D341Med (cell line): ENCODE measurements at regions not wholly inside any gene's neighbourhood (a gene's known extent, or its start where the extent isn't known, plus 50 kb on each side); places are given as distances from the start of the nearest gene placed in this dataset.
"Not testable (repeated sequence)": the region's sequence is repeated elsewhere in the genome, so short reads cannot be mapped to it uniquely, and the experiment has no call there.

Experiments used
- DNase-seq: peaks from one replicate; pipeline ENCODE4 v3.0.0; 2012; ENCODE audit warnings: low spot score

DNA sequence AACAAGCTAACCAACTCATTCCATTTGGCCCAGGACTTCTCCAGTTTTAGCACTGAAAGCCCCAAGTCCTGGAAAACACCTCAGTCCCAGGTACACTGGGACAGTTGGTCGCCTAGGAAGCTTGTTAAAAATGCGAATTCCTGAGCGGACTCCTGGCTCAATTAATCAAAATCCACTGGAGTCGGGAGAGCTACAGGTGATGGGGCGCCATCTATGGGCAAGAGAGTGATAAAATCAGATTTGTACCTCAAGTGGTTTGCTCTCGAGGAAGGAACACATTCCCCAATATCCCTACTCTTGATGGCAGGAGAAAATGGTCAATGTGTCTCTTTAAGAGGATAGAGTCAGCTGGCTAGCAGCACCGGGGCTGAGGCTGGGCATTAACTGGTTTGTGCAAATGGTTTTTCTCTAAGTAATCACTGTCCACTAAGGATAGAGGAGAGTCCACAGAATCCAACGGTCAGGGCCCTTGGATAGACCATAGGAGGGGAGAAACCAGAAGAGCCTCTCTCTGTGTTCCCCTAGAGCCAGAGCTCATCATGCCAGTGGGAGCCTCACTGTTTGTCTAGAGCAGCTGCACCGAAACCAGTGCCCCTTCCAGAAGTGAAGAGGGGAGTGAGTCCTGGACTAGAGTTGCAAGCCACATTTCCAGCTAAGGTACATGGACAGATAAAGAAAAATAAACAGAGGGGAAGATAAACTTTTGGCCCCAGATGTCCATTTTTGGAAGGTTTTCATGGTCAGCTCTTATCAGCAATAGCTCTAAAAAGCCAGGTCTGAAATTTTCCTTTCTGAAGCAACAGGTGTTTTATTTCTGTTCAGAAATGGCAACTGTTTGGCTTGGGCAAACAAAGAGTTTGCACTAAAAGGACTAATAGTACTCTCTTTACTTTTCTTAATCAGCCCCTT is 148.5 kb downstream of the TENT5C start:
- DNase-seq: peak; percentile 66

DNA sequence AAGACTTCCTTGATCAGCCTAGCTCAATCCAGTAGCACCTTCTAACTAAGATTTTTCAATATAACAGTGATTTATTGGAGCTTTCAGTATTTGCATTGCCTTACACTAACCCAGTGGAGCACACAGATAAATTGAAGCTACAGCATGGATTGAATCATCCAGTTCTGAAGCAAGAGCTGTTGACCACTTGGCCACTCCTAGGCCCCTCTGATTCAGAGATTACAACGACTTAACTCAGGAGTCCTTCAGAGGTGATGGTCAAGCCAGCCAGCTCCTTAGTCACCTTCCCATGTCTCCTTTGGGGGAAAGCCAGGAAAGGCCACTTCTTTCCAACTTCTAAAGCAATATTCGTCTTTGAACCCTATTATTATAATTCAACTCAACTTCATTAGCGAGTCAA is 151.8 kb downstream of the TENT5C start:
- DNase-seq: no peak

DNA sequence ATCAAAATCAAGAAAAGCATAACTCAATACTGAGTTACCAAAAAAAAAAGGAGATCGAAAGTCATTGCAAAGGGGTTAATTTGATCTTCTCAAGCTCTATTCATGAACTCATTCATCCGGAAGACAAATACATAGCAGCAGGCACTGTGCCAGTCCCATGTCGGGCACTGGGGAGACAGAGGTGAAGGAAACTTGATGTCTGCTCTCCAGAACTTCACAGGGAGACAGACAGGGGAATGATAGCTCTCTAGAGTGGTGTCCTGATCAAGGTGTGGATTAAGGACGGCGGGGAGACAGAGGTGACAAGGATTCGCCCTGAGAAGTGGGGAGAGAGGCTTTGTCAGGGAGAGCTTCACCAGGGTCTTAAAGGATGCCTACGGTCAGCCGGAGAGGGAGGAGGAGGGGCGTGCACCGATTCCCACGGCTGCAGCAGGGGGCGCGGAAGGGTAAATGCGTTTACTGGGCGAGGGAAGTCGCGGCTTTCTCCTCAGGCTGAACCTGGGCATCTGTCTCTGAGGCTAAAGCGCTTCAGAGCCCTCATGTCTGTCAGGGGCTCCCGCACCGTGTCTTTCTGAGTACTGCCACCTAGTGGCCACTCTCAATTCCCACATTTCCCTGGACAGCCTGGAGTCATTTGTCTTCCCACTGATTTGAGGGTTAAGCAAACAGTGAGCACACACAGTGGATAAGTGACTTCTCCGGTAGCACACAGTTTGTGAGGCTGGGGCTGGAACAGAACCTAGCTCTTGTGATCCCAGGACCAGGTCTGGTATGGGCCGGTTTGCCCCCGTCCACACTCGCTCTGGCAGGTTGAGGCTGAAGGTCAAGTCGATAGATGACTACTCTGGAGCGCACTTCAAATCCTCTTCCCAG is 152.8 kb downstream of the TENT5C start:
- peak; percentile 83 for DNase-seq

DNA sequence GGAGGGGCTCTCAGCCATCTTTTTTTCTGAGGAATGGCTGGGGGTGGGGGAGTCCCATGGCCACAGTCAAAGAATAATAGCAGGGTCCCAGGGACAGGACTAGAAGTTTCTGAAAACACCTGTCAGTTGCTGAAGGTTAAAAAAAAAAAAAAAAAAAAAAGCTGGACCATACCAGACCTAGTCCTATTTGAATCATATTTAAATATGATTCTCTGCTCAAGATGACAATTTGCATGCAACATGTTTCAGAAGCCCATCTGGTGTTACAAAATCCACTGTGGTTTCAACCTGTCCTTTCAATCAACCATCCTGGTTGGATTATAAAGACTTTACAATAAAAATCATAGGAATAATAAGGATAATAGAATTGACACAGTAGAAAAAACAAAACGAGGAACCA is 153.7 kb downstream of the TENT5C start:
- DNase-seq: no peak

DNA sequence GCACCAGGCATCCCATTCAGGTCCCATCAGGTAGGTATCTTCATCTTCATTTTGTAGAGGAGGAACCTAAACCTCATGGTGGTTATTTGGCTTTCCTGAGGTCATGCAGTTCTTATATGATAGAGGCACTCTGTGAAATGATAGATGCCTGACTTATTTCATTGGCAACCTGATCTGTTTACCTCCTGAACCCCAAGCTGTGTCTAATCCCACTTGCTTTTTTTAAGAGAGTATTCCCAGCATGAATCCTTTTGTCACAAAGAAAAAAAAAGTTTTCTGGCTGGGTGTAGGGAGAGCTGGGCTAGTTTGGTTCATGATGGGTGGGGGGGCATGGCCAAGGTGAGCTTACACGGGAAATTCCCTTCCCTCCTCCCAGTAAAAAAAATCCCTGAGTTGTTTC is 154.2 kb downstream of the TENT5C start:
- no peak for DNase-seq

DNA sequence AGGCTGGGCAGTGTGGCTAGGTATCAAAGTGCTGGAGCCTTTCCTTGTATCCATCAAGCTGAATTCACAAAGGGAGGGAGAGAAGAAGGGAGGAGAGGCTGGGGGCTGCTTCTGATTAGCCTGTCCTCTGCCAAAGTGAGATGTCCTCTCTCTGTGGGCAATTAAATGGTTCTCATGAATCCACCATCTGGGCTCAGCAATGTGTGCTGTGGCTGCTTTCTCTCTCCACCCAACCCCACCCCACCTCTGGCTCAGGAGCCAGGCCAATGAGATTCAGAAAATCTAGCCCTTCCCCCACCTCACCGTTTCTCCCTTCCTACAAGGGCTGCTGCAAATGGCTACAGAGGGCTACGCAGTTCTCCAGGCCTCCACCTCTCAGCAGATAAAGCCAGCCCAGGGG is 154.6 kb downstream of the TENT5C start:
- DNase-seq: no peak

DNA sequence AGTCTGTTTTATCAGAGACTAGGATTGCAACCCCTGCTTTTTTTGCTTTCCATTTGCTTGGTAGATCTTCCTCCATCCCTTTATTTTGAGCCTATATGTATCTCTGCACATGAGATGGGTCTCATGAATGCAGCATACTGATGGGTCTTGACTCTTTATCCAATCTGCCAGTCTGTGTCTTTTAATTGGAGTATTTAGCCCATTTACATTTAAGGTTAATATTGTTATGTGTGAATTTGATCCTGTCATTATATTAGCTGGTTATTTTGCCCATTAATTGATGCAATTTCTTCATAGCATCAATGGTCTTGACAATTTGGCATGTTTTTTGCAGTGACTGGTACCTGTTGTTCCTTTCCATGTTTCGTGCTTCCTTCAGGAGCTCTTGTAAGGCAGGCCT is 161.7 kb downstream of the GDAP2 start:
- not testable (repeated sequence) for DNase-seq

DNA sequence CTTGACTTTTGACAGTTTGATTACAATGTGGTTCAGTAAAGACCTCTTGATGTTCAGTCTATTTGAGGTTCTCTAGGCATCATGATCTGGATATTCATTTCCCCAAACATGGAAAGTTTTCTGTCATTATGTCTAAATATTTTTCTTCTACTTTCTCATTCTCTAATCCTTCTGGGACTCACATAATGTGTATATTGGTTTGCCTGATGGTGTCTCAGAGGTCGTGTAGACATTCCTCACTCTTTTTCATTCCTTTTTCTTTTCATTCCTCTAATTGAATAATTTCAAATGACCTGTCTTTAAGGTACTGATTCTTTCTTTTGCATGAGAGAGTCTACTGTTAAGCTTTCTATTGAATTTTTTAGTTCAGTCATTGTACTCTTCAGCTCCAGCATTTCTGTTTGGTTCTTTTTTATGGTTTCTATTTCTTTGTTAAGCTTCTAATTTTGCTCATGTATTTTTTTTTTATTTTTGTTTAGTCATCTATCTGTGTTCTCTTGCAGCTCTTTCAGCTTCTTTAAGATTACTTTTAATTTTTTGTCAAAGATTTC is 158.4 kb downstream of the GDAP2 start:
- no peak for DNase-seq

DNA sequence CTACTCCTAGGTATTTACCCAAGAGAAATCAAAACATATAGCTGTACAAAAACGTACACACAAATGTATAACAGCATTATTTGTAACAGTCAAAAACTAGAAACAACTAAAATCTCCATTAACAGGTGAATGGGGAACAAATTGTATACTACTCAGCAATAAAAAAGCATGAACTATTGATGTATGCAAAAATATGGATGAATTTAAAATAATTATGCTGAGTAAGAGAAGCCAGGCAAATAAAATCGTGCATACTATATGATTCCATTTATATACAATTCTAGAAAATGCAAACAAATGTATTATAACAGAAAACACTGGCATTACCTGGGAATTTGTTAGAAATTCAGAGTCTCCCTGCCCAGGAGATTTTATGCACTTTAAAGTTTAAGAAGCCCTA is 150.1 kb downstream of the GDAP2 start:
- DNase-seq: no peak

DNA sequence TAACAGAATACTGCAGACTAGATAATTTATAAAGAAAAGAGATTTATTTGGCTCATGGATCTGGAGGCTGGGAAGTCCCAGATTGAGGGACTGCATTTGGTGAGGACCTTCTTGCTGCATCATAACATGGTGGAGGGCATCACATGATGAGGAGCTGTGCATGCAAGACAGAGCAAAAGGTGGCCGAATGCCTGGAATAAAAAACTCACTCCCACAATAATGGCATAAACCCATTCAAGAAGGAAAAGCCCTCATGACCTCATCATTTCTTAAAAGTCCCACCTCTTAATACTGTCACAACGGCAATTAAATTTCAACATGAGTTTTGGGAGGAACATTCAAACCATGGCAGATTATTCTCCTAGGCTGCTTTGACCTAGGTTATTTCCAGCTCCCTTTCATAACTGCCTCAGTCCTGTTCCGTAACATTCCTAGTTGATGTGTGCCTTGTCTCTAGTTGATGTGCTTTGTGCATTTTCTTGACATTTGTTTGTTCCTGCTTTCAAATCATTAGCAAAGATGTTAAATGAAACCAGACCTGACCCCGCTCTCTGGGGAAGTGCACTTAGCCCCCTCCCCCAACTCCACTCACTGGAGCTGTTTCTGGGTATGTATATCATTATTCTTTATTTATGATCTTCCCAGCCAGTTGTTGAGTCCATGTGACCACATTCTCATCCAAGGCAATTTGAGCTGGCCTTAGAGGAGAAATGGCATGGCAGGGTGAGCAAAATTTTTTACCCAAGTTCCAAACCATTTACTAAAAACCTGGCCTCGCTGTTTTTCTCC is 148.5 kb downstream of the GDAP2 start:
- no peak for DNase-seq

DNA sequence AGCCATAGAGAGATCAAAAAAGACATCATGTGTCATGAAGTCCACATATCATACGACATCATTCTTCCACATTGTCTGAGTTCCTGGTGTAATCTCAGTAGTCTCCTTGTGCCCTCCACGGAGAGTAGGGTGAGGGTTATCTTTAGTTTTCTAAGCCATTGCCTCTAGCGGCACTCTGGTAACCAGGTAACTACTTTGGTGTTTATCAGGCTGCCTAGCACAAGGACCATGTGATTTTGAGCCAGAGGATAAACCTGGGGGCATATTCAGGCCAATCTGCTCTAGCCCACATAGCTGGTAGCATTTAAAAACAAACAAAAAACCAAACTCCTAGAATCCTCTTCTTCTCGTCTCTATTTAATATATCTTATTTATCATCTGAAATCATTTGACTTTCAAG is 147.4 kb downstream of the GDAP2 start:
- no peak for DNase-seq

DNA sequence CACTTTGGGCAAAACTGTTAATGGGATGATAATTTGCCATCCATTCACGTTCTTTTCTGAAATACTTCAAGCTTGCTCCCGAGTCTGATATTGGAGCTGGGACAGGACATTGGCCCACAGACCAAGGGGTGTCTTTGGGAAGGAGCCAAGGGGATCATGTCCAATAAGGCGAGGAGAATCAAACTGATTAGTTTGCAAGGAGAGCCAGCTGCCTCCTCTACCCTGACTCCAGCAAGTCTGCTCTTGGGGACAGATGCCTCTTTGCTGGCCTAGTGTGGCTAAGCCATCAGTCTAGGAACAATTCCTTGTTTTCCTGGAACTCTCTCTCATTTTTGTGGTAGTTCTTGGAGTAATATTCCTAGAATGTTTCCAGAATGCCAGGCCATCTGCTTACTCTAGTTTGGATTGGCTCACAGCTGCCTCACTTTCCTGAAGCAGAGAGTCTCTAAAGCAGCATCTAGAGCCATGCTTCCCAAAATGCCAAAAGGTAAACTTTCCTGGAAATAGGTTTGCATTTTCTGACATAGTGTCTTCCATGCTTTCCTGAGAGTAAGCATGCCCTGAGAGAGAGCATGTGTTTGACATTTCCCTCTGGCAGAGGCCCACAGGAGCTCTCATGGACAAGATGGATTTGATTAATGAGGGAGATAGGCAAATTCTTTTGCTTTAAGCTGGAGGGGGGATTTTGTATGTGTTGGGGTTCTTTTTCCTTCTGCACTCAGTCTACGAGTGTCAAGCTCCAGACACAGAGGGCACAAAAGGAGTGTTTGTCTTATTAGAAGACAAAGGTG is 145.6 kb downstream of the GDAP2 start:
- no peak for DNase-seq

DNA sequence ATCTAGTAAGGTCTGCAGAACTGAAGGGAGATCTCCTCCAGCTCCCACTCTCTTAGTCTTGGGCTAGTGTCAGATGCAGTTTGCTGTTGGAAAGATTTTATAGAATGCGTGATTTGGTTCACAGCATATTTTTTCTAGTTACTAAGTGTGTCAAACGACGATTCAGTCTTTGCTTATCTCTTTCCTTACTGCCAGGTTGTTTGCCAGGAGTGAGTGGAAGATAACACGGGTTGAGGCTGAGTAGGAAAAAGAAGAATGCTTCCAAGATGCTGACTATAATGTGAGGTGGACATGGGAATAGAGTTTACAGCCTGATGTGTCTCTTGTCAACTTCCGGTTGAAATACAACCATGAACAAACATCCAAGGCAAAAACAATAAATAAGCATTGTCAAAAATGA is 141.4 kb downstream of the GDAP2 start:
- no peak for DNase-seq

DNA sequence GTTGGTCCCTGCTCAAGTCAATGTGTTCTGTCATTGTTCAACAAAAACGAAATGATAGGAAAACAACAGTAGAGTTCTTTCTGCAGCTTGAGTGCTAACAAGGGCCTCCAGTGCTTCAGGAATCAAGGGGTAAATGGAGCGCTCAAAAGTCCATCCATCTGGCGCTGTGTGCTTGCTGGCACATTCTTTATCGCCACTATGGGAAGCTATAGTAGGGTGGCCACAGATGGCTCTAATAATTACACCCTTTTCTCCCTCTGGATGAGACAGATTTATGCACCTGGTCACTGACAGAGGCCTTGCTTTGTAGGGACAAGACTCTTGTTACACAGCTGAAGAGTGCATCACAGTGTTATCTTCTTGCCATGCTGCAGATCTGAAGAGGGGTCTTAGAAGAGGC is 136.0 kb downstream of the GDAP2 start:
- DNase-seq: no peak

DNA sequence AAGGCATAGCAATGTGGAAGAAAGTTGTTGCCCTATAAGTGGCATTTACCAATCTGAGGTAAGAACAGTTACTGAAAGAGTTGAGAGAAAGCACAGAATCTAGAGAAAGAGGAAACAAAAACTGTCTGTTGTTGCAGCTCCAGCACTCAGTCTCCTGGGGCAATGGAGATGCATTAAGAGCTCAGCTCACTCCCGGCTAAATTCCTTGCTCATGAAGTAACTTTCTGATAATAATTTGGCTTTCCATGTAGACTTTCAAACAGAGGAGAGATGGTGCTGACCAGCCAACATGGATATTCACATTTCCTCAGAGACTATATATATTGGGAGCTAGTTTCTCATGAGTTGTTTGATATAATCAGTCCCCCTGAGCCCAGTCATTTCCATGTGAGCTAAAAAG is 135.3 kb downstream of the GDAP2 start:
- no peak for DNase-seq

DNA sequence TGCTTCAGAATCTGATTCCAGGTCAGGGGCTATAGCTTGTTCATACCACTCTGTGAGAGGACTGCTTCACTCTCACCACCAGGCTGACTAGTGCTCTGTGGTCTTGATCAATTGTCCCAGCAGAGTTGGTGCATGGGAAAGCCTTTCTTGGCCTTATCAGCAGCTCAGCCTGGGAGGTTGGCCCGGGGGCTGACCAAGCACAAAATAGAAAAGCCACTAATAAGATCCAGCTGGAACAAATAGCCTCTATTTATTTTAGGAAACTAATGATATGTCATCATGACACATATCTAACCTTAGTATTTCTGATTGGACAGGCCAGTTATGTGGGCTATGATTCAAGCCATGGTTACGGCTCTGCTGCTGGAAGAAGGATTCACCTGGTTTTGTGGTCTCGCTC is 134.2 kb downstream of the GDAP2 start:
- no peak for DNase-seq

DNA sequence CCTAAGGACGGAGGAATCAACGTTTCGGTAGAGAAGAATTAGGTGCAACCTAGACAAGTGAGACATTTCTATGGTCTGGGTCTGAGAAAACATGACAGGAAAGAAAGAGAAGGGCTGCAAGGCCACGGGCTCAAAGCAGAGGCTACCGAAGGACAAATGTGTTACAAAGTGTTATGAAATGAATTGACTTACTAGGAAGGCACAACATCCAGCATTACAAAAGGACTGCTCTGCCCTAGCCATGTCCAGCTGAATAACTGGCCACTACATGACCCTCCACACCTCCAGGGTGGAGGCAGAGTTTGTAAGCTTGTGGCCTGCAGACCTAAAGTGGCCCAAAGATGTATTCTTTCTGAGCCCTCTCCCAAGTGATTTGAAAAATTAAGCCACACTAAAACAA is 133.6 kb downstream of the GDAP2 start:
- no peak for DNase-seq

DNA sequence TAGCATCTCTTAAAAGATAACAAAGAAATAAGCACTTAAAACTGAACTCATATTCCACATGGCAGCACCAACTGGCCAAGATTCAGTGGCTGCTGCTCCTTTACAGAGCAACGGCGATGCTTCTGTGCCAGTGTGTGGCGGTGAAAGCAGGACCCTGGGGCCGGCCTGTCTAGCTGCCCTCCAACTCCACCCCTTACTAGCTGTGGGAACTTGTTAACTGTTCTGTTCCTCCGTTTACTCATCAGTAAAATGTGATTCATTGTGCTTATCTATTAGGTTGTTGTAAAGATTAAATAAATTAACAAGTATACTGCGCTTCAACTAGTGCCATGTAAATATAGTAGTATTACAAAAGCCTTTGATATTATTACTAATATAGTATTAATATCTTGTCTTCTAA is 133.2 kb downstream of the GDAP2 start:
- no peak for DNase-seq

DNA sequence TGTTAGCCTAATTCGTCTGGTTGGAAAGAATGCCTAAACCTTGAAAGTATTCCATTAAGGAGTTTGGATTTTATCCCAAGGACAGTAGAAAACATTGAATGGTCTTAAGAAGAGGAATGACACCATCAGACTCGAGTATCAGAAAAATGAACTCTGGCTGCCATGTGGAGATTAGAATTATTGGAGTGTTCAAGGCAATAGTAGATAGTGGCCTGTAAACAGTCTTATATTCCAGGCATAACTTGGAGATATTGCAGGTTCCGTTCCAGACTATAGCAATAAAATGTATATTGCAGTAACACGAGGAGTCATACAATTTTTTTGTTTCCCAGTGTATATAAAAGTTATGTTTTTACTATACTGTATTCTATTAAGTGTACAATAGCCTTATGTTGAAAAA is 130.9 kb downstream of the GDAP2 start:
- DNase-seq: no peak

DNA sequence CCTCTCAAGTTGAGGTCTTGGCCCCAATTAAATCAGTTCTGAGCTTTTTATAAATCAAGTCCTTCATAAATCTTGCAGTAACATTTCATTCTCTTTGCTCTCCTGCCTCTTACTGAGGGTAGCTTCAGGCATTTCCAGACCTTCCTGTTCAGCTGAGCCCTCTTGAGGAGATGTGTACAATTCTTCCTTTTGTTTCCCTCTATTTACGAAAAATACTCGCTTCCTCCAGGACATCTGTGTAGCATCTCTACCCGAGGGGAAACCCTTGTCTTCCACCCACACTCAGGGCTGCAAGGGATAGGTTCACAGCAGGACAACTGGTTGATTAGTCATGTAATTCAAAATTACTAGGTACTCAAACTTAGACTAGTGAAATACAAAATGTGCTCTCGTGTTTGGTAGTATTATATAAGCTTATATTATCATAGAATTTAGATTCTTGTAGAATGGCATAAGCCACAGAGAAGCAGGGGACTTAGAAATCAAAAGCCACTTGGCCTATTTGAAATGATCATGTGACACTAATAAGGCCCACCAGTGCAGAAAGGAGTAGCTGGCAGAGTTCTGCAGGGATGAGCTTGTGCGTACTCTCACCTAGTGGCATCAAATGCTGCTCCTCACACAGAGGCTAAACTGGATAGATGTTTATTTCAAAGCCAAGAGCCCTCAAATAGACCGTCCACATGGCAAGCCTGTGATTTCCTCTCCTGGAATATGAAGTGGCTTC is 126.7 kb downstream of the GDAP2 start:
- no peak for DNase-seq

DNA sequence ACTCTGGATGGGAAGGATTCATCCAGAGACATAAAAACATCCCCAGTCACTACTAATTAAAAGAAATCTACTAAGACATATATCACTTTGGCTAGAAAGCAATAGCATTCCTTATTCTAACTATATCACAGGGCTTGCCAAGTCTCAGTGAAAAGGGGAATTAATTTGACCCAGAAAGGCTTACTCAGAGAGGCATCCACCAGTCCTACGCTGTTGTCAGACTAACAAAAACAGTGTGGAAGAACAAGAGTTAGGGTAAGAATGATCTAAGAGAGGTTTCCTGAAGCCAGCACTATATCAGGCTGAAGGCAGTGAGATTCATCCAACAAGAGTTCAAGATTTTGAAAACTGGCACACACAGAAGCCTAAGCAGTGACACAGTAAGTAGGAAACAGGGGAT is 126.1 kb downstream of the GDAP2 start:
- DNase-seq: no peak
